Activated CD8-positive, alpha-beta memory T cell treated with anti-CD3 and anti-CD28 coated beads for 4 hours (primary cell): ENCODE measurements at regions not wholly inside any gene's neighbourhood (a gene's known extent, or its start where the extent isn't known, plus 50 kb on each side); places are given as distances from the start of the nearest gene placed in this dataset.

Experiments
- DNase-seq, 2 donors: peaks; one replicate each; pipeline ENCODE4 v3.0.0-alpha.2; 2020; ENCODE audit warnings: low read depth in 2 of 2

DNA sequence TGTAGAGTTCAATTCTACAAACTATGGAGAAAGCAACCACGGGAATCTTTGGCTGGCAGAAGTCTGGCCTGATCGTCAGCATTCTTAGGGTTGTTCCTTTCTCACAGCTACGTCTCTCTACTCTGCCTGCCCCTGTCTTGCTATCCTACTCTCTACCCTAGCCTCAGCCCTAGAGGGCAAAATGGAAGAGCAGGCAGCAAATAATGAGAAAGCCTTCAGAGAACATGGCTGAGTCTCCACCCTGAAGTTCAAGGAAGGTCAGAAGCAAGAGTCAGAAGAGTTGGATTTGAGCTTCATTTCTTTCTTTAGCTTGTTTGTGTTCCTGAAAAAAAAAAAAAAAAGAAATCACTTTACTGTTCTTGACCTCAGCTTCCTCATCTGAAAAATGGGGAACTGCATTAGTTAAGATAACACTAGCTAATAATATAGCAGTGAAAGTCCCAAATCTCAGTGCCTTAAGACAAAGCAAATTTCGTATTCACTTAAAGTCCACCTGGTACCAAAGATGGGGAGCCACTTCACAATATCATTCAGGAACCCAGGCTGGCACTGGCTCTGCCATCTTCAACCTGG lies 50.2 kb upstream of the CCND2 start:
- no peak for DNase-seq

DNA sequence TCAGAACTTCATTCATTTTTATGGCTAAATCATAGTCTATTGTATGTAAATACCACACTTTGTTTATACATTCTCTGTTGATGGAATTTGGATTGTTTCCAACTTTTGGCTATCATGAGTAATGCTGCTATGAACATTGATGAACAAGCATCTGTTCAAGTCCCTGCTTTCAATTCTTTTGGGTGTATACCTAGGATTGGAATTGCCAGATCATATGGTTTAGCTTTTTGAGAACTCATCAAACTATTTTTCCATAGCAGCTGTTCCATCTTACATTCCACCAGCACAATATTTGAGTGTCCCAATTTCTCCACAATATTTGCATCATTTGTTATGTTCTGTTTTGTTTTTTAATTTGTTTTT lies 52.3 kb upstream of the CCND2 start:
- no peak for DNase-seq

DNA sequence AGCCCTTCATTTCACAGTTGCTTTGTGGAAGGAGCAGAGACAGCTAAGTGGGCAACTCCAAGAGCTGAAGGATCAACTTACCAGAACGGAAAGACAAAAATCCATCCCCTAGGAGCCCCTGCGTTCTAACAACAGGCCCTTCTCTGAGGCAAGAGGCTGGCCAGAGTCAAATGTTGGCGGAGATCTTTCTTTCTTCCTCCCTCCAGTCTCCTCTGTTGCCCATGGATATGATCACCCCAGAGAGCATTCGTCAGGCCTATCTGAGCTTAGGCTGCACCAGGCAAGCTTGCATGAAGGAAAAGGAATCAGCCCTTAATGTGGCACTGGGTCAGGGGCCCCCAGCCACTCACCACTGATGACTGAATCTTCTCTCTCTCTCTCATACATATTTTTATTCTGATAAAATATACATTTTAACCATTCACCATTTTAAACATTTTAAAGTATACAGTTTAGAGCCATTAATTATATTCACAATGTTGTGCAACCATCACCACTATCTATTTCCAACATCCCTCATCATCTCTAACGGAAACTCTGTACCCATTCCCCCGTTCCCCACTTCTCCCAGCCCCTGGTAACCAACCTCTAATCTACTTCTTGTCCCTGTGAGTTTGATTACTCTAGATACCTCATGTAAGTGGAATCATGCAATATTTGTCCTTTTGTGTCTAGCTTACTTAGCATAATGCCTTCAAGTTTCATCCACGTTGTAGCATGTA lies 52.9 kb upstream of the CCND2 start:
- no peak for DNase-seq

DNA sequence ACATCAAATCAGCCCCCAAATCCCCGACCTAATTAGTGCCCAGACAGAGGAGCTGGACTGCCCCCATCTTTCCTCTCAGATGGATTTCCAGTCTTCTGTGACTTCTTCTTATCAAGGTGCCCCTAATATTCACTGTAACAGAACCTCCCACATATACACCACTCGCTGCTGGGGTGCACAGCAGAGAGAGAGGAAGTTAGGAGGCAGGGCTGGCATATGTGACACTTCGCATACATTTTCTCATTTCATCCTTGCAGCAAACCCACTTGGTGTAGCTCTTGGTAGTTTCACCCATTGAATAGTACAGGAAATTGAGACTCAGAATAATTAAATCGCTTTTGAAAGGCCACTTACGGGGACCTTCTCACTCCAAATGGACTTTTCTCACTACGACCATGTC lies 56.5 kb upstream of the CCND2 start:
- DNase-seq, result no peak

DNA sequence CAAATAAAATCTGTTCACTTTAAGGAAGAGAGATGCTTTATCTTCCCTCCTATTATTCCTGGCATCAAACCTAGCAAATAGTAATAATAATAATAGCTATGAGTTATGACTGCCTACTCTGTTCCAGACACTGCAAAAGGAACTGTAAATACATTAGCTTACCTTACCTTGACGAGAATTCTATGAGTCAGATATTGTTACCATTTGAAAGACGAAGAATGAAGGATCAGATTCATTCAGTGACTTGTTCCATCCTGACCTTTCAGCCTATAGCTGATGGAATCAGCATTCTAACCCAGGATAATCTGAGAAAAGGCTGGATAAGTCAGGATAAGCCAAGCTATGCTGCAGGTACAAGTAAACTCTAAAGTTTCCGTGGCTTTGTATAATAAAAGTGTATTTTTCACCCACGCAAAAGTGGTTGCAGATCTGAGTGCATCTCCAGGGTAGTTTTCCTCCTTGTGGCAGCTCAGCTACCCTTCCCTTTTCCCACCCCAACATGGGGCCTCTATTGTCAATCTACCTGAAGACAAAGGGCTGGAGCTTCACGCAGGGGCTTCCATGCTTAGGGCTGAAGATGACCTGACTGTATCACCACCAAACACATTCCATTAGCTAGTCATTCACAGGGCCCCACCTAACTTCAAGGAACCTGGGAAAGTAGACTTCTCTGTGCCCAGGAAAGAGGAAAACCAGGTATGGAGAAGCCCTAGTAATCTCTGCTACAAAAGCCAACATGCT lies 57.2 kb upstream of the CCND2 start:
- DNase-seq, result no peak

DNA sequence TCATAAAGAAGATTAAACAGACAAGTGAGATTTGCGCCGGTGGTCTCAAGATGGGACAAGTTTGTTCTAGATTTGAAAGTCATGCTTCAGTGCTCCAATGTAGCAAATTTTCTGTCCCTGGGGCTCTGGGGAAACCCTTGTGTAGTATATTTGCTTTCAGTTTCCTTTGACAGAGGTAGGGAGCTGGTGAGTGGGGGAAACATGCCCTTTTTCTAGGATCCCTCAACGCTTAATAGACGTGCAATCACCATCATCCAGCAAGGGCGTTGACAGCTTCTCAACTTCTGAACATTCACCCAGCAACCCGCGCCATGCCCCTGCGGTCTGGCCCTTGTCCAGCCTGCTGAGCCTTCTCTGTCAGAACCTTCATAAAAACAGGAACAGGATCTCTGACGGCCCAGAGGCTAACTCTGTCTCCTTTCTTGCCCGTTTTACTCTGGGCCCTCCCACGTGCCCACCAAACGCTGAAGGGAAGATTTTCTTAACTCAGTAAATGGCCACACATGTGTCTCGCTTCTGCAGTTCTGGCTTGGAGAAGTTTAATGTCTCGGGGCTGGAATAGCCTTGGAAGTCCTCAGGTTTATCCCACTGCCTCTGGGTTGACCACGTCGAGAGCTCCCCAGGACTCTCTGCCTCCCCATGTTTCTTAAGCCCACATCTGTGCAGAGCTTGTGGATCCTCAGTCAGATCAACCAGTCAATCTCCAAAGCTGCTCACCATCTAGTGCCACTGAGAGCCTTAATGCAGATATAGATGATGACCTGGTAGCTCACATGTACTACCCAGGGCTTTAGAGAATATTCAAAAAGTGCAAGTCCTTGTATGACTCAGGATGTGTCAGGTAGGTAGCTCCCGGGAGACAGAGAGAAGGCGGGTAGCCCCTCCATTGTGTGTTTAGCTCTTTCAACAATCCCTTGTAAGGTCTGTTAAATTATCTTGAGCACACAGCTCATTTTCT lies 58.1 kb upstream of the CCND2 start:
- no peak for DNase-seq

DNA sequence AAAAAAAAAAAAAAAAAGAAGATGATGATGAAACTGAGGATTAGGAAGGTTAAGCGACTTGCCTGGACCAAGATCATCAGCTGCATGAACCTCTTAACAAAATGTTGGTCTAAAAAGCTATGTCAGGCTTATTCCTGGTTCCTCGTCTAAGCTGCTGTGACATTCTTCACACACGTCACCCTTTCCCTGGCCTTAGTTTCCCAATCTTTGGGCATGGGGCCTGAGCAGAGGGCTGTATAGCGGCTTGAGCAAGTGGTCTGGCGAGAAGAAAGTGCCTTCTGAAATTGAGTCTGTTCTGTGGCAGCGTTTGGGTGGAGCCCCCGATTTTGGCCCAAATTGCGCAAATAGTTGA lies 58.7 kb upstream of the CCND2 start:
- no peak for DNase-seq

DNA sequence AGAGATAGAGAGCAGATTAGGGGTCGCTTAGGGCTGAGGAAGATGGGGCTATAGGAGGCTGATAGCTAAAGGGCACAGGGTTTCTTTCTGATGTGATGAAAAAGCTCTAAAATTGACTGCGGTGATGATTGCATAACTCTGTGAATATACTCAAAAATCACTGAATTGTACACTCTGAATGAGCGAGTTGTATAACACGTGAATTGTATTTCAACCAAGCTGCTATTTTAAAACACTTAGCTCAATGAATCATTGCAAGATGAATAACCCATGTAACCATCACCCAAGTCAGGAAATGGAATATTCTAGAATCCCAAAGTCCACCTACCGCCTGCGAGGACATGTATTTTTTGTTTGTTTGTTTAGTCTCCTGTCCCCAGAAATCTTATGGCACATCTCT lies 60.1 kb upstream of the CCND2 start:
- DNase-seq, result no peak

DNA sequence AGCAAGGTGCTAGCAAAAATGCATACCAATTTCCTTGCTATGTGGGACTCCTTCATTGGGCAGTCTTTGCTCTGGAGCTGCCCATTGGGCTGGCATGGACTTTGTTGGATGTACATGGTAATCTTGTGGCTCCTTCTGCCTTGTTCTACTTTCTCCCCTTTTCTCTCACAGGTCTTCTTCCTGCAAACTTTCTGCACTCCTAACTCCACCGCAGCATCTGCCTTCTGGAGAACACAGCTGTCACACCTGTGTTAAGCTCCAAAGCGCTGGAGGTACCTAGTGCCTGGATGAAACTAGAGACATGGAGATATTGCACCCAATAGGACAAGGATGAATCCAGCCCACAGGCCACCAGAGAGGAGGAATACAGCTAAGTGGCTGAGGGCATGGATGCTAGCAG lies 60.7 kb upstream of the CCND2 start:
- DNase-seq, result no peak

DNA sequence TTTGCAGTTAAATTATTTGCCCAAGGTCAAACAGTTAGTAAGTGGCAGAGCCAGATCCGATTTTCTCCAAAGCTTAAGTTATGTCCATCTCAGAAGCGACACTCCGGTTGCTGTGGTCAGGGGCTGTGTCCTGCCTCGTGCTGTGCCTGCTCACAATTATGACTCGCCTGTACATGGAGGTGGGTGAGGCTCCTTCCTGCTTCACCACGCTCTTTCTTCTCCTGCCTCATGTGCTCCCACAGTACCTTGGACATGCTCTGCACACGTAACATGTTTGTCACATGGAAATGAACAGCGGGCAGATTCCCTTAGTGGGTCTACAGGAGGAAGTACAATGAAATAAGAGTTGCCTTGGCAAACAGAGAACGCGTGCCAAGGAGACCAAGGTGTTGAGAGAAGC lies 62.2 kb upstream of the CCND2 start:
- no peak for DNase-seq

DNA sequence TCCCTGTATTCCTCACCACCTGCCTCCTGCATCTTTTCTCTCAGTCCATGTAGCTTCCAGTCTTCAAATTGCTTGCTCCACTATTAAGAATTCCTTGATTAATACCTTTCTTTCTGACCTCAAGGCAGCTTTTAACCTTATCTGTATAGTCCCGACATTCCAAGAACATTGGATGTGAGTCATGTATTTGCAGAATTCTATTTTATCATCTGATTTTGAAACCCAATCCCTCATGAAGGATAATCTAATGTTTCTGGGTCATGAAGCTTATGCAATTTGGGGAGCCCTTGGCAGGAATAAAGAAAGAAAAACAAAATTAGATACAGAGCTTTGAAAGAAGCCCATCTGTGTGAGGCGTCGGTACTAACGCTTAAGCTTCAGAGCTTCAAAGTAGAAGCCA lies 63.4 kb upstream of the CCND2 start:
- no peak for DNase-seq

DNA sequence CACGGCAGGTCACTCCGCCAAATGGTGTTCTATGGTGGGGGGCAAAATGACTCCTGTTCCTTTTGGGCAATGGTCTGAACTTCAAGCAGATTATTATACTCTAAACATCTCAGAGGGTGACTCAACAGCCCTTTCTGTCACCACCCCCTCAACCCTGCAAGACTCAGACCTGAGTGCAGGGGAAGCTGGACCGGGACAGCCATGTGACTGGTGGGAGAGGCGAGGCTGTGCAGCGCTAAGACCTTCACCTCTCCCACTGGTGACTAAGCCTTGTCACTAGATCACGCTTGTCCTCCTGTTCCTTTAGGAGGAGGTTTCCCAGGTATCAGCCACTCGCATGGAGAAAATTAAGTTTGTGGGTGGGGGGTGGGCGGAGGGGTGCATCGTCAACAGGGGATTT lies 67.1 kb upstream of the CCND2 start:
- DNase-seq, result no peak

DNA sequence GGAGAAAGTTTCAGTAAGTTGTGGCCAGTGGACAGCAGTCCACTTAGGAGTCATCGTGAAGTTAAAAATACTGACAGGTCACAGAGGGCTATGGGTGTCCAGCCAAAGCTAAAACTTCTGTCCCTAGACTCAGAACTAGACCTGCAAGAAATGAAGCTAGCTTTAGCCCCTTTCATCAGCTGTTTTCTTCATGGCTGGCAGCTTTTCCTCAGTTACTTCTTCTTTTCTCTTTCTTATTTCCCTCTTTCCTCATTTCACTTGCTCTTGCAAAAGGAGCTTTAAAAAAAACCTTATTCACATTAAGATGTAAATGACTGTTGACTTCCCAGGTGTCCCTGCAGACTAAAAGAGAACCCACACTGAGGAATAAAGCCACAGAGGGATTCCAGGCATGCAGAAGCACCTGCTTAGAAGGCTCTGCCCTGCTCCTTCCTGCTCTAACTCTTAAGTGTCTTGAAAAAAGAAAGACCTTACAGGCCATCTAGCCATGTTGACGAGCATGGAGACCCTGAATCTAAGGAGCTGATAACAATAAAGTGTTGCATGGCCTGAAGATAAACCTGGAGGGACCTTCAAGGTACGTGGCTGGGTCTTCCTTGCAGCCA lies 69.7 kb upstream of the CCND2 start:
- DNase-seq, result no peak

DNA sequence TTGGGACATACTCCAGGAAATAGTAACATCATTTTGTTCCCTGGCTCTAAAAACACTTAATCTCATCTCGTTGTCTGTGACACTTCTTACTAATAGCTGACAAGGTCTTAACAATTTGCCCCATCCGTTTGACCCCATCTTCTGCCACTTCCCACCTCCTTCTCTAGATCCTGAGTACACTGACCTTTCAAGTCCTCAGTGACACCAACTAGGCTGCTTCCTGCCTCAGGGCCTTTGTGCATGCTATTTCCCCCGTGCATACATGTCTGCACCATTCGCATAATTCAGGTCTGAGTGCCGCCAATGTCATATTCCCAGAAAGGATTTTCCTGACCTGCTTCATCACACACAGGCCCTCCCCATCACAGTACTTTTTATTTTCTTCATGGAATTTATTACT lies 70.6 kb upstream of the CCND2 start:
- DNase-seq, result no peak

DNA sequence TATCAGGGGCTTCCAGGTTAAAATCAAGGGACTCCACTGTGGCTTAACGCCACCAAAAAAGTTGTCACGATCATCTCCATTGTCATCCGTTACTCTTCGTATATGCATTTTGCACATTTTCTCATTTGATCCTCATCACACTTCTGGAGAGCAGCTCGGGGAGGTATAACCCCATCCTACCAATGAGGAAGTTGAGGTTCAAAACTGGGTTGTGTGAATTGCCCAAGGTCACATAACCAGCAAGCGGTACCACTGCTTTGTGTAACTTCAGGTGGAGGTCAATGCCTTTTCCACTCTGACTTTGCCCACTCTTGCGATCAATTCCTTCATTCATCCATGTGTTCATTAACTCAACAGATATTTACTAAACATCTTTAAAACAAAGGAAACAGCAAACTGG lies 71.1 kb upstream of the CCND2 start:
- no peak for DNase-seq

DNA sequence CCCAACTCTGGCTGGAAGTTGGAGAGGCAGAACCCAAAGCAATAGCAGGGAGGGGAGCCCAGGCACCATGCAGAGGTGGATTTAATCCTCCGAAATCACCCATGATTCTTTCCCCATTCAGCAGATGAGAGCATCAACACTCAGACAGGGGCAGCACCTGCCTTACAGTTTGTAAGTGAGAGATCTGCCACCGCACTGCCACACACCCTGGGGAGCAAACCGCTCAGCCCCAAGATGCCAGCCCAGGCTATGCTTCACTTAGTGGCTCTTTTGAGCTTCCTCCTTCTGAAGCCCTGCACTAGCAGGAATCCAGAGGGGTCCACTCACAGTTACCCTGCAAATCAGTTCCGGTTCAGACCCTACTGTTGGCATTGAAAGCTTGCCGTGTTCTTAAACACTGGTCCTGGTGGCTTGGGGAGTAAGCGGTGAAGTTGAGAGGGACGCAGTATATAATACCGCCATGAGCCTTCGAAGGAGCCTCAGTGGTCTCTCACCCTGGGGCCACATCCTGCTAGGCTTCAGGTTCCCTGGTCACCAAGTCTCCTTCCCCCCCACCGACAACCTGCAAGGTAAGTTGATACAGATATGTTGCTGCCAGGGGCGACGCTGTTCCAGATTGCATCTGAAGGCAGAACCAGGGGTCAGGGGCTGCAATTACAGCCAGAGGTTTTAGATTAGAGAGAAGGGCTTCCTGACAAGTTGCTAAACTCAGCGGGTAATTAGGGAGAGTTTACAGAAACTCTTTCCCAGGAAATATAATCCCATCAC lies 72.0 kb upstream of the CCND2 start:
- no peak for DNase-seq

DNA sequence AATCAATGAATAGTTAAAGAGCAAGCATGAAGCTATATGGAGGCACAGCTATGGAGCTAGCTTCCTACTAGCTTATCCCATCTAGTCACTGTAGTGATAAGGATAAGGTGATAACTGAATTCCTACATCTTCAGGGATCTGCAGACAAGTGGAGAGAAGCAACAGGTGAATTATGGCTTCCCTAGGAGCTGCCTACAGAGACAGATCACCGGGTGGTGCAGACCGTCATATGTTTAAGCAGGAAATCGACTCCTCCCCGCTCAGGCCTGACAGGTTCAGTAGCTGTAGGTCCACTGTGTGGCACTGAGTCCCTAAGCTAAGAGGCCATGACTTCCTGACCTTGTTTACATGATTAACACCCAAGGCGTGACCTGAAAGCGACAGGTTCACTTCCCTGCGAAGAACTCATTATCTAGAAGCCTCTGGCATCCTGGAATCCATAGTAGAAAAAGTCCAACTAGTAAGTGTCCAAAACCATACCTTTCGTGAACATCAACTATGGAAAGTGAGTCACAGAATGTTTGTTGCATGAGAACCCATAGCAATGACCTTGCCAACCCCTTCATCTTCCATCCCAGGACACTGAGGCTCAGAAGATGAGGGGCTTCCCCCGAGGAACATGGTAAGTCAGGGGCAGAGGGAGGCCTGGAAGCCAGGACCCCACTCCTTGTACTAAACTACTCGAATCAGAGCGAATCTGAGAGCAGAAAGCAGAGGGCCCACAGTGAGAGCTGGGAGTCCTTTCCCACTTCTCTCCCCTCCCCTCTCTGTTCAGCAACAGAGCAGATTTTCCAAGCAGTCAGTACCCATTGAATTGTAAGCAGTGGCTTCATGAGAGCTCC lies 75.4 kb upstream of the CCND2 start:
- no peak for DNase-seq

DNA sequence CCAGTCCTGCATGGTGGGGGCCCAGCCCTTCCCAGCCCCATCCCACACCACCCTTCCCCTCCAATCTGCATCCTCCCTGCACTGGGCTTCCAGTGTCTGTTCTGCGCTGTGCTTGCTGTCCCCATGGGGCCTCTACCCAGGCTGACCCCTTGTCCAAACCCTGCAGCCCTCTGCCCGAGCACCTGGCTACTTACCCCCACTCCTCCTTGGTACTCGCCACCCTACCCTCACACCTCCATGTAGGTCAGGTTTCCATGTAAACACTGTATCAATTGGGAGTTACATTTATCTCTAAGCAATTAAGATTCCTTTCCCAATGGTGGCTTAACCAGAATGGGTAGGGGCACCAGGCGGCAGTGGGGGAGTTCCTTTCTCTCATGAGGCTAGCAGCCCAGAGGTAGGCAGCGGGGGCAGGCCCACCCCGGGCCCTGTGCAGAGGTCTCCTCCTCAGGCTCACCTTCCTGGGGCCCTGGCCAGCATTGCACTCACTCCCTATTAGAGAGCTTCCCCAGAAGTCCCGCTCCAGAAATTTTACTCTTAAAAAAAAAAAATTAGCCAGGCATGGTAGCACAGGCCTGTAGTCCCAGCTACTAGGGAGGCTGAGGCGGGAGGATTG lies 76.6 kb upstream of the CCND2 start:
- no peak for DNase-seq

DNA sequence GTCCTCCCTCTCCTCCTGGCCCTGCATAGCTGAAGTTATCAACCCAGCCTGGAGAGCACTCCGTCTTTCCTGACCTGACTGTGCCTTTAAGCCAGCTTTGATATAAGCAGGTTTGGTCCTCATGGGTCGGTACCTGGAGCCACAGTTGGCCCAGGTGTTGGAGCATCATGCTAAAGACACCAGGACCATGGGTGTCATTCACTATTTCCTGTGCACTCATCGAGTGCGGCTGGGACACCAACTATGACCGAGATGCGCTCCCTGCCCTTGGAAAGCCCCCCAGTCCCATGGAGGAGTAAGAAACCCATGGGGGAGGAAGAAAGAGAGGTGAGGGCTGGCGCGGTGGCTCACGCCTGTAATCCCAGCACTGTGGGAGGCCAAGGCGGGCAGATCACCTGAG lies 78.9 kb upstream of the CCND2 start:
- no peak for DNase-seq

DNA sequence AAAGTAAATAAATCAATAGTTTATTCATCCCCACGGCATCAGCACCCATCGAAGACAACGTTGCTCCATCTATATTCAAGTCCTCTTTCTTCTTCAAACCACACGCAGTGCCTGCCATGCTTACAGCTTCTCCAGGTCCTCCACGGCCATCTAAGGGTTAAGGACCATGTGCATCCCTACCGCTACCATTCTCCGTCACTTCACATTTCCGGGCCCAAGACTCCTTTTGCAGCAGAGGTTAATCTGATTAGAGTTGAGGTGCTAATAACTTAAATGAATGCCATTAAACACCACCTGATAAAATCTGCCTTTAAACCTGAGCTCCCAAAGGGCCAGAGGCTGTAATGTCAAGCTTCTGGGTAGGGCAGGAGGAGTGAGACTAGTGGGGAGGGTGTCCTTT lies 79.7 kb upstream of the CCND2 start:
- no peak for DNase-seq
